Superior temporal gyrus (tissue), 1 donor: ENCODE measurements at regions not wholly inside any gene's neighbourhood (a gene's known extent, or its start where the extent isn't known, plus 50 kb on each side); places are given as distances from the start of the nearest gene placed in this dataset.

Source experiments
- DNase-seq: peaks from one replicate; pipeline ENCODE4 v3.0.0-alpha.2; 2016; ENCODE audit errors: extremely low spot score

- DNase-seq: no peak
Observed at GRCh38 chr1:198106011-198106410, 50.8 kb upstream of the NEK7 start.
